ENCODE measurements at regions not wholly inside any gene's neighbourhood (a gene's known extent, or its start where the extent isn't known, plus 50 kb on each side); places are given as distances from the start of the nearest gene placed in this dataset.

- no peak for DNase-seq
These were observed 893.7 kb upstream of the FAM98A start for GRCh38 chr2:34492561-34493455.

- DNase-seq = no peak
These were observed 887.9 kb upstream of the FAM98A start for GRCh38 chr2:34486965-34487364.

GRCh38 chr2:34481542-34481941 lies 882.4 kb upstream of the FAM98A start:
- DNase-seq = no peak

GRCh38 chr2:34480366-34480765 lies 881.3 kb upstream of the FAM98A start:
- no peak for DNase-seq

GRCh38 chr2:34475156-34475555 lies 876.1 kb upstream of the FAM98A start:
- no peak for DNase-seq

- DNase-seq = no peak
These were observed 875.5 kb upstream of the FAM98A start for GRCh38 chr2:34474646-34475045.

- DNase-seq = no peak
These were observed 848.0 kb upstream of the FAM98A start for GRCh38 chr2:34447097-34447496.

GRCh38 chr2:34423301-34423700 lies 824.2 kb upstream of the FAM98A start:
- DNase-seq = no peak

- DNase-seq = no peak
These were observed 820.8 kb upstream of the FAM98A start for GRCh38 chr2:34419856-34420255.

GRCh38 chr2:34416856-34417255 lies 817.8 kb upstream of the FAM98A start:
- DNase-seq = no peak

- no peak for DNase-seq
These were observed 815.8 kb upstream of the FAM98A start for GRCh38 chr2:34414856-34415255.

- DNase-seq = no peak
These were observed 809.0 kb upstream of the FAM98A start for GRCh38 chr2:34408100-34408499.

GRCh38 chr2:34403512-34403911 lies 804.4 kb upstream of the FAM98A start:
- DNase-seq = no peak

- DNase-seq = no peak
These were observed 803.3 kb upstream of the FAM98A start for GRCh38 chr2:34402376-34402775.

- DNase-seq = no peak
These were observed 802.1 kb upstream of the FAM98A start for GRCh38 chr2:34401186-34401585.

- DNase-seq = no peak
These were observed 789.3 kb upstream of the FAM98A start for GRCh38 chr2:34388446-34388845.

- no peak for DNase-seq
These were observed 788.4 kb upstream of the FAM98A start for GRCh38 chr2:34387536-34387935.

- no peak for DNase-seq
These were observed 780.5 kb upstream of the FAM98A start for GRCh38 chr2:34379586-34379985.

- DNase-seq = no peak
These were observed 774.6 kb upstream of the FAM98A start for GRCh38 chr2:34373586-34374233.

GRCh38 chr2:34372967-34373366 lies 773.9 kb upstream of the FAM98A start:
- DNase-seq = no peak

GRCh38 chr2:34371711-34372110 lies 772.6 kb upstream of the FAM98A start:
- no peak for DNase-seq

GRCh38 chr2:34368304-34368703 lies 769.2 kb upstream of the FAM98A start:
- no peak for DNase-seq

GRCh38 chr2:34365932-34366331 lies 766.8 kb upstream of the FAM98A start:
- no peak for DNase-seq

GRCh38 chr2:34365512-34365911 lies 766.4 kb upstream of the FAM98A start:
- DNase-seq = no peak
